GM19395 (cell line): ENCODE measurements at regions not wholly inside any gene's neighbourhood (a gene's known extent, or its start where the extent isn't known, plus 50 kb on each side); places are given as distances from the start of the nearest gene placed in this dataset.

Experiments
- ATAC-seq: cut with Tn5 transposase; IDR thresholded peaks from one replicate; pipeline ENCODE4 v1.9.1; 2021; ENCODE audit warnings: mild to moderate bottlenecking, moderate library complexity; ENCODE audit not compliant: unreplicated experiment

- ATAC-seq, result no peak
These were observed 86.7 kb upstream of the PTBP2 start for GRCh38 chr1:96634883-96635282.

DNA sequence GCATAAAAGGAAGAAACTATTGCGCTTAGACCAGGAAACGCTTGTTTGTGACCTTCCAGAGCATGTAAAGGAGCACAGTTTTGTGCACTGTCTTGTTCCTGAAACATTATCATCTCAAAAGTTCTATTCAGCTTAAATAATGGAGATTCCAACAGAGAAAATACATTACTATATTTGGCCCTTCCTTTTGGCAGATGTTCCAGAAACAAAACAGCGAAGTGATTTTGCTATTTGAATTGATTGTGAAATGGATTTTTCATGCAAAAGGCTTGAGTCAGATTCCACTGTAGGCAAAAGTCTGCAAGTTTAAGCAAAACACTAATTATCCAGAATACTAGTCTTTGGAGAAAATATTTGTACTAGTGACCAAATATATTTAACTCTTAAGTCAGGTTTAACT lies 80.3 kb upstream of the PTBP2 start:
- no peak for ATAC-seq

DNA sequence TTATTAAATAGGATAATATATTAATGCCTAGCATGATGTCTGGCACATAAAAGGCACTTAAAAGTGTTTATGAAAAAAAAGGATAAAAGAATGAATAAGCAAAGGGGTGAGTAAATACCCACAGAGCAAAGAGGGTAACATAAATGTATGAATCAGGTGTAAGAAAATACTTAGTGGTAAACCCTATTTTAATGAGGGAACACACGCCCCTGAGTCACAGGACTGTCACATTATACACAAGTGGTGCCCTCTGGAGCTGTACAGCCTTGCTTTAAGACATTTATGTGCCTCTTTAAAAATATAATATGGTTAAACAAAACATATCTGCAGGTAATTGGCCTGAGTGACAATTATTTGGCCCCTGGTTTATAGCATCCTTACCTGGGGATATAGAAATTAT lies 78.1 kb upstream of the PTBP2 start:
- ATAC-seq, result no peak

DNA sequence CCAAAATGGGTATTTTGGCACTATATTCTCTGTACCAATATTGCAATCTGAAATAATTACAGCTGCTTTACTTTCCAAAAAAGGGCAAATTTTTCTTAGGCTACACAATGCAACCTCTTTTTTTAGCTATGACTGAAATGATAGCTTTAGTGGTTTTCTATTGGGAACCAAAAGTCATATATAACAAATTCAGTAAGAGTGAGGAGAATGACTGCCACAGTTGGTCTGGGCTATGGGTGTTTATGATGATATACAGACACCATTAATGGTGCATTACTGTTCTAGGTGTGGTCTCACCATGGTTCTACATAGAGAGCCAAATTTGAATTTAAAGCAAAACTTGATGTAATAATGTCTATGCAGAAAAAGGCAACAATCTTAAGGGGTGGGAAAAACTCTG lies 72.3 kb upstream of the PTBP2 start:
- no peak for ATAC-seq

GRCh38 chr1:96651517-96651916 lies 70.1 kb upstream of the PTBP2 start:
- no peak for ATAC-seq

GRCh38 chr1:96660051-96660450 lies 61.5 kb upstream of the PTBP2 start:
- ATAC-seq, result no peak

DNA sequence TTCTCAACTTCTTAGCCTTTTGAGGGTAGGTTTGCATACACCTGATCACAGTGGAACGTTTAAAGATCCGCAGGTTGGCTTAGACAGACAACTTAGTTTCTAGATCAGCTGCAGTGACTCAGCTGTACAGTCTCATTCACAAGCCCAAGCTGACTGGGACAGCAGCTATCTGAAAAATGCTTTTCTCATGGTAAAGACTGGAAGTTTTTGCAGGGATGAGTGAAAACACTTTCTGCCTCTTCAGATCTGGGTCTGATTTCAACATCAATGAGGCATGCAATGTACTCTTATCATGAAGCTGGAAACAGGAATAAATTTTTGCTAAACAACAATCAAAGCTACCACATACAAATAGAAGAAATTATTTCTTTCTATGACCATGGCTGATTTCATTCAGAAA lies 61.1 kb upstream of the PTBP2 start:
- no peak for ATAC-seq
